HG03558 (cell line): ENCODE measurements at regions not wholly inside any gene's neighbourhood (a gene's known extent, or its start where the extent isn't known, plus 50 kb on each side); places are given as distances from the start of the nearest gene placed in this dataset.
"Not testable (repeated sequence)": the region's sequence is repeated elsewhere in the genome, so short reads cannot be mapped to it uniquely, and the experiment has no call there.

Experiments used
- ATAC-seq: cut with Tn5 transposase; IDR thresholded peaks from one replicate; pipeline ENCODE4 v1.9.1; 2021; ENCODE audit warnings: moderate number of reproducible peaks; ENCODE audit not compliant: unreplicated experiment; ENCODE audit errors: extremely low read depth

DNA sequence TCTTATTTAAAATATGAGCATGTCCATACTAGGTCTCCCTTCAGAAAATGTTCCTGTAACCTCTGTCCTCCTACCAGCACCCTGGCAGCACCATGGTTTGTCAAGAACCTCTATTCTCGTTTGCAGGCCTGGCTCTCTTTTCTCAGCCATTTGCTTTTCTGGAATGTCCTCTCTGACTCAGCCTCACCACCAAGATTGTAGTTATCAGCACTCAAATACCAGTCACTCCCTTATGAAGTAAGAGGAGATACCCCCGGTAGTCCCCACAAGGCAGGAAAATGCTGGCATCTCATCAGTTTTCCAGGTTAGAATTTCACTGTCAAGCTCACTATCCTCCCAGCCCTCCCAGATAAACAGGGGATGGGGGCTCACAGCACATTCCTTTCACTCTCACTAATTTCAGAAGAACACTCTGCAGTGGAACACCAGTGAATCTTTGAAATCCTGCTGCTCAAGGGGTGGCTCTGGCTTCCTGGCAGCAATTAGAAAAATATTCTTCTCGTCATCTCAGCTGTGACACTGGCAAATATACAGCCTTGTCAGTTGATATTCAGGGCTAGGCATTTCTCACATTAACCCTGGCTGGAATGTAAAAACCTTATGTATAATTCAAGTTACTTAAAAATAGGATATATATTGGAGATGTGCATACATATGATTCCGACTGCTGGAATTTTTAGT is 129.2 kb downstream of the TBX18 start:
- no peak for ATAC-seq

- no peak for ATAC-seq
Measured at GRCh38 chr6:84633771-84634170, 130.6 kb downstream of the TBX18 start.

- ATAC-seq, result not testable (repeated sequence)
Measured at GRCh38 chr6:84626527-84626926, 137.9 kb downstream of the TBX18 start.

DNA sequence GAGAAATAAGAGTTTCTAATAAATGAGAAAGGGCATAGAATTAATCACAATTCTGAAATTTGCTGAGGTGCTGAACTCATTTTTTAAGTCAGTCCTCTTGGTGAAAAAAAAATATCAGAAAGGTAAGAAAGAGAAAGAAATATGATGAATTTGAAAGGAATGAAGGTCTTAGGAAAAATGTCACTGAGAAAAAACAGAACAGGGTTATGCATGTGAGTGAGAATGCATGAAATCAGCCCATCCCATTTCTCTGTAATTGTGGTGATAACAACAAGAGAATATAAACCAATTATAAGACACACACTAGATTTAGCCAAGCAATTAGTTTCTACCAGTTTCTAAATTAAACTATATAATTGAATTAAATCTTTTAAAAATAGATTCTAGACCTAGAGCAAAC is 138.9 kb downstream of the TBX18 start:
- no peak for ATAC-seq

DNA sequence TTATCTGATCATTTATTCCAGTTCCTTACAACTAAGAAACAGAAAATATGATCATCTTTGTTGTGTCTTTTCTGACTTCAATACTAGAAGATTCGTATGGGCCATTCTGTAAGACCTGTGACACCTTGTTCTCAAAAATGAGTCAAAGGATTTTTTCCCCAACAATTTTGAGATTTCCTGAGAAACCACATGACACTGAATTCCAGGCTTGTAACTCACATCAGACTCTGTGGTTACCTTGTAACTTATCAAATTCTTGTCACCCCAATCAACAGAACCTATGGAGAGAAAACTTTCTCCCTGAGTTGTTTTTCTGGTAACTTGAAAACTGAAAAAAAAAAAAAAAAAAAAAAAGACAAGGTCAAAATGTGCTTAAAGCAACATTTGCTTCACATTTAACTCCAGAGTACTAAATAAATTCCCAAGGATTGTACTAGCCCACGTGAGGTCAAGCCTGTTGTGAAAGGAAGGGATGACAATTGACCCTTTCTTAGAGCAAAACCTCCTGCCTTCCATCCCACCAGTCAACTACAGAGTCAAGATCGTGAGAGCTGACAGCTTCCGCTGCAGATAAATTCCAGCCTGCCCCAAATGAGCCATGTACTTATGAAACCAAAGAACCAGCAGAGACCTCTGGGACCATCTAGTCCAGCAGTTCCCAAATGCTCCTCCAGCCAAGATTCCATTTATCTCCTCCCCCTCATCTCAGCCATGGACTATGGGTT is 140.3 kb downstream of the TBX18 start:
- ATAC-seq, result no peak

GRCh38 chr6:84618836-84619235 is 145.6 kb downstream of the TBX18 start:
- ATAC-seq, result no peak

- no peak for ATAC-seq
Measured at GRCh38 chr6:84618046-84618752, 146.2 kb downstream of the TBX18 start.

- no peak for ATAC-seq
Measured at GRCh38 chr6:84615987-84616386, 148.4 kb downstream of the TBX18 start.

DNA sequence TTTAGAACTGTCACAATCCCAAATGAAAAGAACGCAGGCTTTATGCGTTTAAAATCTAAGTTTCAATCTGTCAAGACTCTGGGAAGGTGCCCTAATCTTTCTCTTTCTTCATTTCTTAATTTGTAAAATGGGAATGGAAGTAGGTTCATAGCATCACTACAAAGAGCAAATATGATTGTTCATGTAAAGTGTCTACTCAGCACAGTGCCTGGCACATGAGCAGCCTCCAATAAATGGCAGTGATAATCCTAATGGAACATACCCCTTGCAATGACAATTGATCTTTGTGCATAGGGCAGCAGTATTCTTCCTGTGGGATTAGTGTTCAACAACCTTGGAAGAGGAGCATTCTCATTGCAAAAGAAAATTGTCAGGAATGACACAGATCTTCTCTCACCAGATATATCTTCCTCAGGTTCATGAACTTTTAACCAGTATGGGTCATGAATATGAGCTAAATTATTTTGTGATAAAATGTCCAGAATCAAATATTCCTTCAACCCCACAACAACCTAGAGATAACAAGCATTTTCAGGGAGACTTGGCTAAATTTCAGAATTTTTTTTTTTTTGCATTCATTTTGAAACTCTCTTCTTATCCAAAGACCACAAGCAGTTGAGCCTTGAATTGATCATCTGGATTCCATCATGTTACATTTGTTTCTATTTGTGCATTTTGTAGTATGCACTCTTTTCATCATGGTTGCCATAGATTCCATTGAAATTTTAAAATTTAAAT is 149.1 kb downstream of the TBX18 start:
- no peak for ATAC-seq

DNA sequence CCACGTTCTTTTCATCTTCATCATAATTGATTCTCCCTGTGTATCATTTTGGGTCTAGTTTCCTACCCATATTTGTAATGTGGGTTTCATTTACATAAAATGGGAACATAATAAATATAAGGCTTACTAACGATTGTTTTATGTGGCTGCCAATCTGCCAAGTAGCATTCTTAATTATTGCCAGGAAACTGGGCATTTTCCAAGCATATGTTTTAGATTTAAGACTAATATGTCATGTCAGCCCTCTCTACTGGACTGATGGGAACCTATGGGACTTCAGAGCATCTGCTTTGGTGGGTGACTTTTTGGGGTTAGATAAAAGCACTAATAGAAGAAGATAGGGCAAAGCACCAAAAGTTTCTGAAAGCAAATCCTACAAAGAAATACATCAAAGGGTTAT is 157.5 kb downstream of the TBX18 start:
- ATAC-seq, result no peak

GRCh38 chr6:84605298-84605697 is 159.1 kb downstream of the TBX18 start:
- ATAC-seq, result no peak

- no peak for ATAC-seq
Measured at GRCh38 chr6:84601366-84601765, 163.0 kb downstream of the TBX18 start.

- no peak for ATAC-seq
Measured at GRCh38 chr6:84599991-84600390, 164.4 kb downstream of the TBX18 start.

GRCh38 chr6:84597238-84597875 is 167.0 kb downstream of the TBX18 start:
- ATAC-seq, result no peak

- no peak for ATAC-seq
Measured at GRCh38 chr6:84596488-84596887, 167.9 kb downstream of the TBX18 start.

- no peak for ATAC-seq
Measured at GRCh38 chr6:84588697-84589080, 175.7 kb downstream of the TBX18 start.

DNA sequence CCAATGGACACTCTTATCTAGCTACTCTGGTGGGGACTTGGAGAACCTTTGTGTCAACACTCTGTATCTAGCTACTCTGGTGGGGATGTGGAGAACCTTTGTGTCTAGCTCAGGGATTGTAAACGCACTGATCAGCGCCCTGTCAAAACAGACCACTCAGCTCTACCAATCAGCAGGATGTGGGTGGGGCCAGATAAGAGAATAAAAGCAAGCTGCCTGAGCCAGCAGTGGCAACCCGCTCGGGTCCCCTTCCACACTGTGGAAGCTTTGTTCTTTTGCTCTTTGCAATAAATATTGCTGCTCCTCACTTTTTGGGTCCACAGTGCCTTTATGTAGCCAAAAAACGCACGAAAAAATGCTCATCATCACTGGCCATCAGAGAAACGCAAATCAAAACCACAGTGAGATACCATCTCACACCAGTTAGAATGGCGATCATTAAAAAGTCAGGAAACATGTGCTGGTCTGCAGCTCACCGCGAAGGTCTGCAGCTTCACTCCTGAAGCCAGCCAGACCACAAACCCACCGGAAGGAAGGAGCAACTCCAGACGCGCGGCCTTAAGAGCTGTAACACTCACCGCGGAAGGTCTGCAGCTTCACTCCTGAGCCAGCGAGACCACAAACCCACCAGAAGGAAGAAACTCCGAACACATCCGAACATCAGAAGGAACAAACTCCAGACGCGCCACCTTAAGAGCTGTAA is 176.3 kb downstream of the TBX18 start:
- not testable (repeated sequence) for ATAC-seq

DNA sequence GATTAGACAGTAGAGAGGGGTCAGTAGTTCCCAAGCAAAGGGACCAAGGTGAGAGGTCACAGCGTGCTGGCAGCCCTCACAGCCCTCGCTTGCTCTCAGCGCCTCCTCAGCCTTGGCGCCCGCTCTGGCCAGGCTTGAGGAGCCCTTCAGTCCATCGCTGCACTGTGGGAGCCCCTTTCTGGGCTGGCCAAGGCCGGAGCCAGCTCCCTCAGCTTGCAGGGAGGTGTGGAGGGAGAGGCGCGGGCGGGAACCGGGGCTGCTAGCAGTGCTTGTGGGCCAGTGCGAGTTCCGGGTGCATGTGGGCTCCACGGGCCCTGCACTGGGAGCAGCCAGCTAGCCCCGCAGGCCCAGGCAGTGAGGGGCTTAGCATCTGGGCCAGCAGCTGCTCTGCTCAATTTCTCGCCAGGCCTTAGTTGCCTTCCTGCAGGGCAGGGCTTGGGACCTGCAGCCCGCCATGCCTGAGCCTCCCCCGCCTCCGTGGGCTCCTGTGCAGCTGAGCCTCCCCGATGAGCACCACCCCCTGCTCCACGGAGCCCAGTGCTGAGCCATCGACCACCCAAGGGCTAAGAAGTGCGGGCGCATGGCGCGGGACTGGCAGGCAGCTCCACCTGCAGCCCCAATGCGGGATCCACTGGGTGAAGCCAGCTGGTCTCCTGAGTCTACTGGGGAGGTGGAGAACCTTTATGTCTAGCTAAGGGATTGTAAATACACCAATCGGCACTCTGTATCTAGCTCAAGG is 177.0 kb downstream of the TBX18 start:
- not testable (repeated sequence) for ATAC-seq

GRCh38 chr6:84583784-84584183 is 180.6 kb downstream of the TBX18 start:
- no peak for ATAC-seq
